NB4 (cell line): ENCODE measurements at regions not wholly inside any gene's neighbourhood (a gene's known extent, or its start where the extent isn't known, plus 50 kb on each side); places are given as distances from the start of the nearest gene placed in this dataset.

Experiments
- TF ChIP-seq, protein P1 (sequence below): IDR thresholded peaks from one replicate; pipeline ENCODE4 v1.5.1; 2012; ENCODE audit warnings: low read depth, low read length
- TF ChIP-seq, protein P2 (sequence below): IDR thresholded peaks from 2 replicates; pipeline ENCODE4 v1.6.1; 2011; ENCODE audit warnings: low read depth, low read length

DNA sequence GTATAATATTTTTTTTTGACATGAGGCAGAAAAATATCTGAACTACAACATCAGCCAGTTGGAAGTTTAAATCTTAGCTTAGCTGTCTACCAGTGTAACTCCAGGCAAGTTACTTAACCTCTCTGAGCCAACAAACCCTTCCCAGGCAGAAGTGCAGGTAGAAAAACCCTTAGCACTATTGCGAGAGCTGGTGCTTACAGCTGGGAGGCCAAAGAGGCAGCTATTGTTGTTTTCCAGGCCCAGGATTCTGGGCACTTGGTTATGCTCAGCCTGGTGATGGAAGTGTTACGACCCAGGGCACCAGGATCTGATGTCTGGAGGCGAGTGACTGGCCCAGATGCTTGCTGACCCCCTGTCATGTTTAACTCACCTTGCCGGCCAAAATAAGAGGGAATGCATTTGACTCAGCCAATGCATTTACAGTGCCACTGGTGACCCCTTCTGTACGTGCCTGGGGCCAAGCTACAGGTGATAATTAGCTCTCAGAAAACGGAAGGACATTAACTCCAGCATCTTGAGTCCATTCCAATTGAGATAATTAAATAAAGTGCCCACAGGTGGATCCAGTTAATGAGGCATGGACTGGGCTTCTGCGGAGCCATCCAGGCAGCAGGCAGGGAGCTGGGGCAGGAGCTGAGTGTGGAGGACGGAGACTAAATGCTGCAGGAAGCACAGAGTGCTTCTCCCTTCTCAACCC is 126.5 kb upstream of the HABP2 start:
- TF ChIP-seq, protein P1, sequence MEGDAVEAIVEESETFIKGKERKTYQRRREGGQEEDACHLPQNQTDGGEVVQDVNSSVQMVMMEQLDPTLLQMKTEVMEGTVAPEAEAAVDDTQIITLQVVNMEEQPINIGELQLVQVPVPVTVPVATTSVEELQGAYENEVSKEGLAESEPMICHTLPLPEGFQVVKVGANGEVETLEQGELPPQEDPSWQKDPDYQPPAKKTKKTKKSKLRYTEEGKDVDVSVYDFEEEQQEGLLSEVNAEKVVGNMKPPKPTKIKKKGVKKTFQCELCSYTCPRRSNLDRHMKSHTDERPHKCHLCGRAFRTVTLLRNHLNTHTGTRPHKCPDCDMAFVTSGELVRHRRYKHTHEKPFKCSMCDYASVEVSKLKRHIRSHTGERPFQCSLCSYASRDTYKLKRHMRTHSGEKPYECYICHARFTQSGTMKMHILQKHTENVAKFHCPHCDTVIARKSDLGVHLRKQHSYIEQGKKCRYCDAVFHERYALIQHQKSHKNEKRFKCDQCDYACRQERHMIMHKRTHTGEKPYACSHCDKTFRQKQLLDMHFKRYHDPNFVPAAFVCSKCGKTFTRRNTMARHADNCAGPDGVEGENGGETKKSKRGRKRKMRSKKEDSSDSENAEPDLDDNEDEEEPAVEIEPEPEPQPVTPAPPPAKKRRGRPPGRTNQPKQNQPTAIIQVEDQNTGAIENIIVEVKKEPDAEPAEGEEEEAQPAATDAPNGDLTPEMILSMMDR = no peak
- TF ChIP-seq, protein P2, sequence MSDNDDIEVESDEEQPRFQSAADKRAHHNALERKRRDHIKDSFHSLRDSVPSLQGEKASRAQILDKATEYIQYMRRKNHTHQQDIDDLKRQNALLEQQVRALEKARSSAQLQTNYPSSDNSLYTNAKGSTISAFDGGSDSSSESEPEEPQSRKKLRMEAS = no peak
